A549 (cell line): ENCODE measurements at regions not wholly inside any gene's neighbourhood (a gene's known extent, or its start where the extent isn't known, plus 50 kb on each side); places are given as distances from the start of the nearest gene placed in this dataset.

Source experiments
- ATAC-seq, 2 experiments: fragments of 200-7000 bp in 1 of 2; fragments of >200 bp in 1 of 2; cut with Nextera tagmentation in 1 of 2; cut with Tn5 transposase in 1 of 2; 3 replicates each; pipeline versions ENCODE4 v1.8.0 to v1.9.1; 2018 to 2020; ENCODE audit warnings: mild to moderate bottlenecking in 1 of 2, moderate library complexity in 1 of 2
- CTCF ChIA-PET: fragments of 300-600 bp; sonication (Branson Sonifier 250); formaldehyde crosslinking; extraction: SDS; loops from one replicate; lab custom pipeline; 2021; ENCODE audit warnings: antibody characterized with exemption, inconsistent platforms; lab: Yijun Ruan, JAX
- POLR2A ChIA-PET: fragments of 350-600 bp; formaldehyde crosslinking; extraction: SDS; loops from one replicate; lab custom pipeline; 2021; ENCODE audit warnings: antibody characterized with exemption, inconsistent platforms; lab: Yijun Ruan, JAX
- DNase-seq, 2 experiments: peaks; one replicate each; pipeline versions ENCODE4 v3.0.0 to v3.0.0-alpha.2; 2011 to 2016; ENCODE audit warnings: low read depth in 1 of 2, low spot score in 1 of 2
- FAIRE-seq: peaks from 2 replicates; lab custom pipeline; 2011; peaks lifted over from hg19 to GRCh38; lab: Jason Lieb, UNC
- H3K27ac ChIP-seq, 2 experiments: fragments of >200 bp; sonication (Bioruptor Twin); formaldehyde crosslinking; 3 replicates each; pipeline ENCODE4 v1.5.1; 2016 to 2017
- H3K4me1 ChIP-seq: fragments of >200 bp; sonication (Bioruptor Twin); formaldehyde crosslinking; 3 replicates; pipeline ENCODE4 v1.6.1; 2016
- H3K4me2 ChIP-seq: fragments of >200 bp; sonication (Bioruptor Twin); formaldehyde crosslinking; 3 replicates; pipeline ENCODE4 v1.6.1; 2016
- H3K4me3 ChIP-seq: fragments of >200 bp; sonication (Bioruptor Twin); formaldehyde crosslinking; 3 replicates; pipeline ENCODE4 v1.5.1; 2016
- H3K9me3 ChIP-seq: fragments of >200 bp; sonication (Bioruptor Twin); formaldehyde crosslinking; 3 replicates; pipeline ENCODE4 v1.6.1; 2016
- BHLHE40 ChIP-seq: IDR thresholded peaks from 2 replicates; pipeline ENCODE4 v1.6.1; 2012; ENCODE audit warnings: low read depth, low read length, inconsistent platforms
- CBX2 ChIP-seq: fragments of 200-600 bp; sonication (generic); IDR thresholded peaks from 2 replicates; pipeline ENCODE4 v1.6.1; 2016; ENCODE audit warnings: low read depth, mild to moderate bottlenecking, borderline replicate concordance
- CBX8 ChIP-seq: fragments of 200-600 bp; sonication (generic); IDR thresholded peaks from 2 replicates; pipeline ENCODE4 v1.6.1; 2016
- CEBPB ChIP-seq, 2 experiments: fragments of >200 bp in 1 of 2; sonication (Bioruptor Twin) in 1 of 2; formaldehyde crosslinking in 1 of 2; IDR thresholded peaks; 2 replicates each; pipeline ENCODE4 v1.6.1; 2012 to 2016
- CHD2 ChIP-seq: fragments of 150-350 bp; IDR thresholded peaks from 2 replicates; pipeline ENCODE4 v1.6.1; 2014; ENCODE audit warnings: low read length; ENCODE audit not compliant: partially characterized antibody
- EP300 ChIP-seq, 2 experiments: fragments of >200 bp; sonication (Bioruptor Twin); formaldehyde crosslinking; IDR thresholded peaks; 2 replicates in 1 of 2; 3 replicates in 1 of 2; pipeline ENCODE4 v1.6.1; 2016 to 2017
- FOSL2 ChIP-seq, 2 experiments: fragments of 450-650 bp in 1 of 2; fragments of >200 bp in 1 of 2; sonication (Bioruptor Twin) in 1 of 2; formaldehyde crosslinking; IDR thresholded peaks; 2 replicates each; pipeline versions ENCODE4 v1.5.0 to v1.6.1; 2016 to 2020; ENCODE audit warnings: mild to moderate bottlenecking in 1 of 2, moderate library complexity in 1 of 2
- GATA3 ChIP-seq: IDR thresholded peaks from 2 replicates; pipeline ENCODE4 v1.6.1; 2012; ENCODE audit warnings: borderline replicate concordance
- JUN ChIP-seq, 2 experiments: fragments of >200 bp; sonication (Bioruptor Twin); formaldehyde crosslinking; IDR thresholded peaks; 2 replicates in 1 of 2; 3 replicates in 1 of 2; pipeline ENCODE4 v1.6.1; 2016 to 2017
- JUNB ChIP-seq: fragments of >200 bp; sonication (Bioruptor Twin); formaldehyde crosslinking; IDR thresholded peaks from 2 replicates; pipeline ENCODE4 v1.6.1; 2016
- KDM1A ChIP-seq: fragments of 200-600 bp; sonication (generic); IDR thresholded peaks from 2 replicates; pipeline ENCODE4 v1.6.1; 2016; ENCODE audit warnings: low read depth, mild to moderate bottlenecking
- NFE2L2 ChIP-seq: fragments of 150-350 bp; conservative IDR thresholded peaks from 2 replicates; pipeline ENCODE4 v1.6.1; 2014; ENCODE audit warnings: low read length
- NR3C1 ChIP-seq: fragments of >200 bp; sonication (Bioruptor Twin); formaldehyde crosslinking; IDR thresholded peaks from 3 replicates; pipeline ENCODE4 v1.6.1; 2017
- REST ChIP-seq: fragments of 200-600 bp; sonication (generic); IDR thresholded peaks from 2 replicates; pipeline ENCODE4 v1.6.1; 2016; ENCODE audit warnings: antibody characterized with exemption, mild to moderate bottlenecking, moderate library complexity
- SMC3 ChIP-seq: fragments of >200 bp; sonication (Bioruptor Twin); formaldehyde crosslinking; IDR thresholded peaks from 3 replicates; pipeline ENCODE4 v1.6.1; 2018; ENCODE audit warnings: inconsistent platforms
- WGBS: methylation state at CpG from one replicate; pipeline ENCODE4 v1.1.6; 2017; ENCODE audit errors: missing lambda C conversion rate; 5-methylcytosine and 5-hydroxymethylcytosine counted together
- TF ChIP-seq, protein P1 (sequence below): fragments of >200 bp; sonication (Bioruptor Twin); formaldehyde crosslinking; IDR thresholded peaks from 2 replicates; pipeline ENCODE4 v1.6.1; 2016
- TF ChIP-seq, protein P2 (sequence below): fragments of >200 bp; sonication (Bioruptor Twin); formaldehyde crosslinking; IDR thresholded peaks from 3 replicates; pipeline ENCODE4 v1.6.1; 2016
- TF ChIP-seq, protein P3 (sequence below): fragments of 250-450 bp; sonication (Bioruptor Pico); IDR thresholded peaks from 2 replicates; pipeline ENCODE4 v1.5.0; 2020; ENCODE audit warnings: low read depth, mild to moderate bottlenecking, moderate library complexity
- TF ChIP-seq, protein P4 (sequence below): IDR thresholded peaks from 2 replicates; pipeline ENCODE4 v1.6.1; 2012

DNA sequence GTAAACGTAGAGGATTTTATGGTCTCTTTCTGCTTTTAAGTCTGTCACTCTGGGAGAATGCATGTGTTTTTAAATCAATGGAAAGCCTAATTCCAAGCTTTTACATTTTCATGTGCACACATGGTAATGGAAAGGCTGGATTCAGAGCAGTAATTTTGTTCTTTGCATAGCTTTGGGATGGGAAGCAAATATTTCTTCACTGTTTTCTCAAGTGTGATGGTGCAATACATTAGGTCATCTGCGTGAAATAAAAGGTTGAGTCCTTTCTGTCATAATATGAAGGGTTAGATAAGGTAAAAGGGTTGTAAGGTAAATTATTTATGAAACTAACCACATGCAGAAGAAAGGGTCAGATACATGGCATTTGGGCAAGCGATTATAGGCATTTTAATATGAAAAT, 88.2 kb upstream of the NR3C1 start:
- Histone ChIP-seq H3K4me2 (peak overlapping the region; percentile 54), H3K4me1 (peaks cover 57% of the 10 kb centered on the region), H3K27ac (peak overlapping the region; percentile 41 to 75), H3K4me3 (no peak overlapping the region), H3K9me3 (peaks cover 4% of the 10 kb centered on the region; the same call in 2 of the 3 replicates)
- no peak for TF ChIP-seq NR3C1
- TF ChIP-seq GATA3, result 0 out of 2 replicates have a peak, but pooled peaks have one; percentile 23
- TF ChIP-seq, protein P1, sequence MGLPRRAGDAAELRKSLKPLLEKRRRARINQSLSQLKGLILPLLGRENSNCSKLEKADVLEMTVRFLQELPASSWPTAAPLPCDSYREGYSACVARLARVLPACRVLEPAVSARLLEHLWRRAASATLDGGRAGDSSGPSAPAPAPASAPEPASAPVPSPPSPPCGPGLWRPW, result peak; percentile 93
- TF ChIP-seq FOSL2 (IDR thresholded peaks at IDR 0.05), result no peak
- peak; percentile 25; the same call in 1 of the 2 replicates for TF ChIP-seq FOSL2 (CRISPR knock-in tag; IDR thresholded peaks at IDR 0.05)
- TF ChIP-seq JUNB, result peak; percentile 51; the same call in 1 of the 2 replicates
- TF ChIP-seq SMC3, result peak; percentile 24; the same call in 2 of the 3 replicates
- no peak for TF ChIP-seq CBX8
- peak; percentile 64 to 67; a peak in 3 of 5 replicates for TF ChIP-seq EP300 (IDR thresholded peaks at IDR 0.05)
- TF ChIP-seq, protein P2, sequence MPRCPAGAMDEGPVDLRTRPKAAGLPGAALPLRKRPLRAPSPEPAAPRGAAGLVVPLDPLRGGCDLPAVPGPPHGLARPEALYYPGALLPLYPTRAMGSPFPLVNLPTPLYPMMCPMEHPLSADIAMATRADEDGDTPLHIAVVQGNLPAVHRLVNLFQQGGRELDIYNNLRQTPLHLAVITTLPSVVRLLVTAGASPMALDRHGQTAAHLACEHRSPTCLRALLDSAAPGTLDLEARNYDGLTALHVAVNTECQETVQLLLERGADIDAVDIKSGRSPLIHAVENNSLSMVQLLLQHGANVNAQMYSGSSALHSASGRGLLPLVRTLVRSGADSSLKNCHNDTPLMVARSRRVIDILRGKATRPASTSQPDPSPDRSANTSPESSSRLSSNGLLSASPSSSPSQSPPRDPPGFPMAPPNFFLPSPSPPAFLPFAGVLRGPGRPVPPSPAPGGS, result 0 out of 3 replicates have a peak, but pooled peaks have one; percentile 55
- peak; percentile 84 to 96 for TF ChIP-seq CEBPB (IDR thresholded peaks at IDR 0.05)
- peak in 1 of 2 experiments; percentile 46; a peak in 1 of 5 replicates for TF ChIP-seq JUN (IDR thresholded peaks at IDR 0.05)
- TF ChIP-seq KDM1A, result 0 out of 2 replicates have a peak, but pooled peaks have one; percentile 21
- TF ChIP-seq, protein P3, sequence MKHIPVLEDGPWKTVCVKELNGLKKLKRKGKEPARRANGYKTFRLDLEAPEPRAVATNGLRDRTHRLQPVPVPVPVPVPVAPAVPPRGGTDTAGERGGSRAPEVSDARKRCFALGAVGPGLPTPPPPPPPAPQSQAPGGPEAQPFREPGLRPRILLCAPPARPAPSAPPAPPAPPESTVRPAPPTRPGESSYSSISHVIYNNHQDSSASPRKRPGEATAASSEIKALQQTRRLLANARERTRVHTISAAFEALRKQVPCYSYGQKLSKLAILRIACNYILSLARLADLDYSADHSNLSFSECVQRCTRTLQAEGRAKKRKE (CRISPR knock-in tag), result no peak
- ATAC-seq (no peak), FAIRE-seq (no peak), DNase-seq (peak in 1 of 2 experiments; percentile 47)
- CTCF ChIA-PET, result interaction anchor here (1.0 kb wide), 1 partner anchor 21 kb away, joined by 3 read pairs; no protein-coding TSS in a partner anchor
- WGBS, result 46% methylated on average over 3 of the region's 3 CpGs
- POLR2A ChIA-PET, result interaction anchor here (1.1 to 1.6 kb wide), 2 partner anchors 16 to 87 kb away, joined by 3 read pairs; no protein-coding TSS in a partner anchor

DNA sequence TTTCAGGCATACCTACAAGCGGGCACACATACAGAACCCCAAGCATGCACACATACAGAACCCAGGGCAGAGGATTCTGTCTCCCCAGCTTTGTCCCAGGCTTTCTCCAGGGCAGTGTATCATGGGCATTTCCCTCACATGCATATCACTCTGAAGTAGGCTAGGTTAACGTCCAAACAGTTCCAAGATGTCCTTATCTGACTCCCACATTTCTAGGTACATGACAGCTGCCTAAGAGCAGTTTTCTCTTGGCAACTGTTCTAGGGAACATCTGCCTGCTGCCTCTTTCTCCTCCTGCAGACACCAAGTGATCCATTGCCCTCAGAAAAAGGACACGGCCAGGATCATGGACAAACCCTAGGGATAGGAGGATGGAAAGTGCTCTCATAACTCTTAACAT, 84.9 kb upstream of the NR3C1 start:
- no peak overlapping the region for H3K4me3 ChIP-seq
- ChIA-PET POLR2A (no interaction called here), CTCF (interaction anchor here (0.7 kb wide), 1 partner anchor 84 kb away, joined by 4 read pairs; no protein-coding TSS in a partner anchor)
- peaks cover 24% of the 10 kb centered on the region for H3K4me1 ChIP-seq
- H3K9me3 ChIP-seq, result peaks cover 13% of the 10 kb centered on the region
- 79% methylated on average over 3 of the region's 3 CpGs for WGBS
- FAIRE-seq (no peak), DNase-seq (no peak), ATAC-seq (peak in 1 of 2 experiments; percentile 30; a peak in 1 of 6 replicates)
- no peak overlapping the region for H3K4me2 ChIP-seq
- peak overlapping the region in 1 of 2 experiments; percentile 61; a peak in 3 of 6 replicates for H3K27ac ChIP-seq
- TF ChIP-seq BHLHE40 (no peak), JUN (IDR thresholded peaks at IDR 0.05) (no peak), CHD2 (no peak), REST (no peak), CBX2 (no peak), NFE2L2 (no peak)
- TF ChIP-seq, protein P4, sequence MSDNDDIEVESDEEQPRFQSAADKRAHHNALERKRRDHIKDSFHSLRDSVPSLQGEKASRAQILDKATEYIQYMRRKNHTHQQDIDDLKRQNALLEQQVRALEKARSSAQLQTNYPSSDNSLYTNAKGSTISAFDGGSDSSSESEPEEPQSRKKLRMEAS, result no peak
